ENCODE measurements at regions not wholly inside any gene's neighbourhood (a gene's known extent, or its start where the extent isn't known, plus 50 kb on each side); places are given as distances from the start of the nearest gene placed in this dataset.

DNA sequence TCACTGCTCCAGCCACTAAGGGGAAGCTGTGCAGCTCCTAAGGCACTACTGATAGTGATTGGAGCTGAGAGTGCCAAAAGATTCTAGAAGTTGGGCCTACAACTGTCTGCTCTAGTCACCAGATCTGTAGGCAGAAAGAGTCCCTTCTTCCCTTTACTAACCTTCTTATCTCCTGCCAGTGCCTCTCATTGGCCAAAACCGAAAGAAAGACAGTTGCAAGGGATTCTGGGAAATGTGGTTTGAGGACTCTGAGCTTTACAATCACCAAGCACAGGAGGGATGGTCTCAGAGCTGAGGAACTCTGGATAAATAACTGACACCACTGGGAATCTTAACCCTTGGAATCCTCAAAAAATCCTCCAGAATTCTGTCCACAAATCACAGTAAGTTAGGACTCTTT is 615.8 kb downstream of the CCSER2 start:
- Histone ChIP-seq H3K27me3 (replicated peaks; ENCODE audit: control insufficient read depth, insufficient read depth, low read length) (no peaks in the 10 kb centered on the region; the same call in 1 of the 2 replicates), H3K36me3 (ENCODE audit: control insufficient read depth, insufficient read depth, low read length) (no peaks in the 10 kb centered on the region), H3K4me1 (no peaks in the 10 kb centered on the region), H3K9me3 (no peaks in the 10 kb centered on the region), H3K4me3 (ENCODE audit: low read depth, low read length) (no peak overlapping the region)
- Mint-ChIP-seq H3K4me1 (ENCODE audit: low read depth, unreplicated experiment) (no peaks in the 10 kb centered on the region), H3K27me3 (ENCODE audit: insufficient read depth, unreplicated experiment) (peaks cover 17% of the 10 kb centered on the region), H3K27ac (ENCODE audit: unreplicated experiment) (no peak overlapping the region), H3K9me3 (ENCODE audit: unreplicated experiment) (no peaks in the 10 kb centered on the region), H3K36me3 (ENCODE audit: insufficient read depth, unreplicated experiment) (no peaks in the 10 kb centered on the region), H3K4me3 (ENCODE audit: unreplicated experiment) (no peak overlapping the region)
- POLR2A ChIA-PET: no interaction called here
- peak in 1 of 2 experiments; percentile 3 for DNase-seq
- intact Hi-C loops (cut with micrococcal nuclease; ENCODE audit: unreplicated experiment): no loop called here
- no TSS peak for BruUV-seq (replicated peaks)
- CTCF ChIA-PET: no interaction called here
- no peak for TF ChIP-seq CTCF (IDR thresholded peaks at IDR 0.05; ENCODE audit: insufficient read depth in 1 of 2, low read depth in 1 of 2, low read length in 1 of 2, severe bottlenecking in 1 of 2, unreplicated experiment in 1 of 2)

DNA sequence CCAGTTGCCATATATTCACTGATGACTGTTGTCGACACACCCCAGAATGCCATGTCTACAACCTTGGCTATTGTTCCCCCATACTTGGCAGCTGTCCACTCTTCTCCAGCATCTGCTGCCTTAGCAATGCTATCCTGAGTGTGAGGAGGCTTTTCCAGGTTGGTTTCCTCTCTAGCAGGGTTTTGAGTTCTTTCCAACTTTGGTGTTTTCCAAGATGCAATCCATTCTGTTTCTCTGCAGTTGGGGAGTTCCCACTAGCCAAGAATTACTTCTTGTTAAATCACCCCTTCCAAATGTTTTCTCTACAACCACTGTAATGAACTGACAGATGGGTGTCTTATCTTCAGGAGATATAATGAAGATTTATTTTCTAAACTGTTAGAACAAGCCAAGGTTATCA is 617.4 kb downstream of the CCSER2 start:
- intact Hi-C loops (cut with micrococcal nuclease; ENCODE audit: unreplicated experiment): no loop called here
- H3K27me3 ChIP-seq (replicated peaks; ENCODE audit: control insufficient read depth, insufficient read depth, low read length): no peaks in the 10 kb centered on the region; the same call in 1 of the 2 replicates
- ChIA-PET CTCF (no interaction called here), POLR2A (no interaction called here)
- H3K4me3 ChIP-seq (ENCODE audit: low read depth, low read length): no peak overlapping the region
- Mint-ChIP-seq H3K27ac (ENCODE audit: unreplicated experiment) (no peak overlapping the region), H3K27me3 (ENCODE audit: insufficient read depth, unreplicated experiment) (peaks cover 16% of the 10 kb centered on the region), H3K4me1 (ENCODE audit: low read depth, unreplicated experiment) (no peaks in the 10 kb centered on the region), H3K9me3 (ENCODE audit: unreplicated experiment) (no peaks in the 10 kb centered on the region), H3K36me3 (ENCODE audit: insufficient read depth, unreplicated experiment) (no peaks in the 10 kb centered on the region), H3K4me3 (ENCODE audit: unreplicated experiment) (no peak overlapping the region)
- no peak for TF ChIP-seq CTCF (IDR thresholded peaks at IDR 0.05; ENCODE audit: insufficient read depth in 1 of 2, low read depth in 1 of 2, low read length in 1 of 2, severe bottlenecking in 1 of 2, unreplicated experiment in 1 of 2)
- H3K9me3 ChIP-seq: no peaks in the 10 kb centered on the region
- DNase-seq: no peak
- no peaks in the 10 kb centered on the region for H3K36me3 ChIP-seq (ENCODE audit: control insufficient read depth, insufficient read depth, low read length)
- BruUV-seq (replicated peaks): no TSS peak
- H3K4me1 ChIP-seq: no peaks in the 10 kb centered on the region

DNA sequence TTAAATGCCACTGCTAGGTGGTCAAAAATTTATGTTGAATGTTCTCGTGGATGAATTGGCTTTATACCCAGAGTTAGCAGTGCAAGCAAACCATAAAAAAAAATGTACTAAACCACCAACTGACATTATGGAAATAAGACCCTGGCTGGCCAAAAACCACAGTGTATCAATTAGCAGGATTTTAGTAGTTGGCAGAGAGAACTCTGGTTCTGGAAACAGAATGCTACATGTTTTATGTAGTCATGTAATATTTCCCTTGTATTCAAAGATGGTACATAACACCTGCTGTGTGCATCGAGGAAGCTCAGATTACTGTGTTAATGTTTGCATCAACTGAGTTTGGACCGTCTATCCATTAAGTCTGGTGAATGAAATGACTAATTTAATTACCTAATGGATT is 618.5 kb downstream of the CCSER2 start:
- intact Hi-C loops (cut with micrococcal nuclease; ENCODE audit: unreplicated experiment): no loop called here
- Mint-ChIP-seq H3K9me3 (ENCODE audit: unreplicated experiment) (no peaks in the 10 kb centered on the region), H3K27ac (ENCODE audit: unreplicated experiment) (no peak overlapping the region), H3K4me3 (ENCODE audit: unreplicated experiment) (no peak overlapping the region), H3K27me3 (ENCODE audit: insufficient read depth, unreplicated experiment) (peaks cover 13% of the 10 kb centered on the region), H3K4me1 (ENCODE audit: low read depth, unreplicated experiment) (no peaks in the 10 kb centered on the region), H3K36me3 (ENCODE audit: insufficient read depth, unreplicated experiment) (no peaks in the 10 kb centered on the region)
- no peak for TF ChIP-seq CTCF (IDR thresholded peaks at IDR 0.05; ENCODE audit: insufficient read depth in 1 of 2, low read depth in 1 of 2, low read length in 1 of 2, severe bottlenecking in 1 of 2, unreplicated experiment in 1 of 2)
- CTCF ChIA-PET: no interaction called here
- H3K4me3 ChIP-seq (ENCODE audit: low read depth, low read length): no peak overlapping the region
- POLR2A ChIA-PET: no interaction called here
- BruUV-seq (replicated peaks): no TSS peak
- no peaks in the 10 kb centered on the region; the same call in 1 of the 2 replicates for H3K27me3 ChIP-seq (replicated peaks; ENCODE audit: control insufficient read depth, insufficient read depth, low read length)
- no peaks in the 10 kb centered on the region for H3K4me1 ChIP-seq
- no peaks in the 10 kb centered on the region for H3K36me3 ChIP-seq (ENCODE audit: control insufficient read depth, insufficient read depth, low read length)
- no peak for DNase-seq
- H3K9me3 ChIP-seq: no peaks in the 10 kb centered on the region

All from Caco-2 (cell line).